SK-N-SH treated with all-trans-retinoic acid at 6 μM for 48 hours (cell line): ENCODE measurements at regions not wholly inside any gene's neighbourhood (a gene's known extent, or its start where the extent isn't known, plus 50 kb on each side); places are given as distances from the start of the nearest gene placed in this dataset.
A peak's percentile ranks its signal among the peaks of the same experiment; 100 is the strongest.

Source experiments
- ATAC-seq: fragments of 200-7000 bp; cut with Tn5 transposase; 3 replicates; pipeline ENCODE4 v1.9.1; 2020; ENCODE audit warnings: mild to moderate bottlenecking, moderate library complexity
- ARNTL ChIP-seq: fragments of 450-650 bp; formaldehyde crosslinking; IDR thresholded peaks from 2 replicates; pipeline ENCODE4 v1.5.0; 2020; ENCODE audit warnings: low read depth, mild to moderate bottlenecking, moderate library complexity, borderline replicate concordance
- BACH2 ChIP-seq: fragments of 250-450 bp; sonication (Bioruptor Pico); IDR thresholded peaks from 2 replicates; pipeline ENCODE4 v1.9.0; 2021; ENCODE audit warnings: mild to moderate bottlenecking, borderline replicate concordance
- CREB5 ChIP-seq: fragments of 250-450 bp; sonication (Bioruptor Pico); IDR thresholded peaks from 2 replicates; pipeline ENCODE4 v1.5.1; 2020; ENCODE audit warnings: low read depth, mild to moderate bottlenecking, moderate library complexity
- CSRNP3 ChIP-seq: fragments of 250-450 bp; sonication (Bioruptor Pico); IDR thresholded peaks from 2 replicates; pipeline ENCODE4 v1.5.1; 2021; ENCODE audit warnings: mild to moderate bottlenecking, moderate library complexity
- ESRRG ChIP-seq: fragments of 250-450 bp; sonication (Bioruptor Pico); IDR thresholded peaks from 2 replicates; pipeline ENCODE4 v1.6.1; 2021; ENCODE audit warnings: mild to moderate bottlenecking
- GLIS3 ChIP-seq: fragments of 250-450 bp; sonication (Bioruptor Pico); IDR thresholded peaks from 2 replicates; pipeline ENCODE4 v1.5.0; 2020; ENCODE audit warnings: mild to moderate bottlenecking, moderate library complexity
- ISL1 ChIP-seq: fragments of 250-450 bp; sonication (Bioruptor Pico); IDR thresholded peaks from 2 replicates; pipeline ENCODE4 v2.1.2; 2022; ENCODE audit warnings: mild to moderate bottlenecking, moderate library complexity
- OSR1 ChIP-seq: fragments of 250-450 bp; sonication (Bioruptor Pico); IDR thresholded peaks from 2 replicates; pipeline ENCODE4 v1.8.0; 2022; ENCODE audit warnings: moderate library complexity, mild to moderate bottlenecking, inconsistent platforms
- PATZ1 ChIP-seq: fragments of 250-450 bp; sonication (Bioruptor Pico); IDR thresholded peaks from 2 replicates; pipeline ENCODE4 v1.8.0; 2020; ENCODE audit warnings: mild to moderate bottlenecking, moderate library complexity, borderline replicate concordance
- POU6F1 ChIP-seq: fragments of 250-450 bp; sonication (Bioruptor Pico); IDR thresholded peaks from 2 replicates; pipeline ENCODE4 v1.8.0; 2021; ENCODE audit warnings: low read depth, mild to moderate bottlenecking, moderate library complexity, borderline replicate concordance
- PPARA ChIP-seq: fragments of 250-450 bp; sonication (Bioruptor Pico); IDR thresholded peaks from 2 replicates; pipeline ENCODE4 v1.5.0; 2020; ENCODE audit warnings: mild to moderate bottlenecking, borderline replicate concordance
- RARB ChIP-seq: fragments of 250-450 bp; sonication (Bioruptor Pico); IDR thresholded peaks from 2 replicates; pipeline ENCODE4 v1.8.0; 2021; ENCODE audit warnings: mild to moderate bottlenecking, moderate library complexity
- SNAI2 ChIP-seq: fragments of 250-450 bp; sonication (Bioruptor Pico); IDR thresholded peaks from 2 replicates; pipeline ENCODE4 v1.5.0; 2020; ENCODE audit warnings: mild to moderate bottlenecking, moderate library complexity
- TCF4 ChIP-seq: fragments of 250-450 bp; sonication (Bioruptor Pico); IDR thresholded peaks from 2 replicates; pipeline ENCODE4 v1.8.0; 2021; ENCODE audit warnings: mild to moderate bottlenecking, moderate library complexity, borderline replicate concordance
- TOX ChIP-seq: fragments of 250-450 bp; sonication (Bioruptor Pico); IDR thresholded peaks from 2 replicates; pipeline ENCODE4 v1.8.0; 2021; ENCODE audit warnings: mild to moderate bottlenecking, moderate library complexity, borderline replicate concordance
- TSHZ2 ChIP-seq: fragments of 250-450 bp; sonication (Bioruptor Pico); IDR thresholded peaks from 2 replicates; pipeline ENCODE4 v1.5.0; 2020; ENCODE audit warnings: mild to moderate bottlenecking, moderate library complexity
- ZC3H10 ChIP-seq: fragments of 250-450 bp; sonication (Bioruptor Pico); IDR thresholded peaks from 2 replicates; pipeline ENCODE4 v1.5.1; 2021; ENCODE audit warnings: mild to moderate bottlenecking, moderate library complexity
- ZFP3 ChIP-seq: fragments of 250-450 bp; sonication (Bioruptor Pico); IDR thresholded peaks from 2 replicates; pipeline ENCODE4 v1.5.0; 2020; ENCODE audit warnings: mild to moderate bottlenecking, moderate library complexity
- ZNF565 ChIP-seq: fragments of 450-650 bp; formaldehyde crosslinking; conservative IDR thresholded peaks from 2 replicates; pipeline ENCODE4 v1.5.0; 2020; ENCODE audit warnings: low read depth, mild to moderate bottlenecking, moderate library complexity
- ZNF70 ChIP-seq: fragments of 450-650 bp; formaldehyde crosslinking; IDR thresholded peaks from 2 replicates; pipeline ENCODE4 v1.5.0; 2020; ENCODE audit warnings: mild to moderate bottlenecking, moderate library complexity
- ZNF8 ChIP-seq: fragments of 450-650 bp; formaldehyde crosslinking; IDR thresholded peaks from 2 replicates; pipeline ENCODE4 v1.5.0; 2020; ENCODE audit warnings: mild to moderate bottlenecking, moderate library complexity

- no peak for ATAC-seq
- TF ChIP-seq ISL1 (CRISPR knock-in tag) = peak; percentile 20; the same call in 1 of the 2 replicates
- TF ChIP-seq PPARA (CRISPR knock-in tag) = no peak
Measured at GRCh38 chr14:83251402-83251801, 1717.7 kb upstream of the SEL1L start.

GRCh38 chr14:83253870-83254269 lies 1720.2 kb upstream of the SEL1L start:
- ATAC-seq = no peak
- TF ChIP-seq POU6F1 (CRISPR knock-in tag) (no peak), TOX (CRISPR knock-in tag) (no peak), ESRRG (CRISPR knock-in tag) (no peak), CREB5 (CRISPR knock-in tag) (no peak), ZFP3 (CRISPR knock-in tag) (no peak), ZNF70 (CRISPR knock-in tag) (no peak), TCF4 (CRISPR knock-in tag) (no peak), RARB (CRISPR knock-in tag) (no peak), SNAI2 (no peak), ZC3H10 (CRISPR knock-in tag) (no peak), CSRNP3 (CRISPR knock-in tag) (no peak), TSHZ2 (CRISPR knock-in tag) (no peak), OSR1 (CRISPR knock-in tag) (no peak), BACH2 (CRISPR knock-in tag) (no peak), ZNF565 (no peak), PPARA (CRISPR knock-in tag) (no peak), GLIS3 (CRISPR knock-in tag) (no peak), ISL1 (CRISPR knock-in tag) (no peak), ARNTL (CRISPR knock-in tag) (no peak)

GRCh38 chr14:83255015-83255726 lies 1721.5 kb upstream of the SEL1L start:
- ATAC-seq = no peak
- TF ChIP-seq ESRRG (CRISPR knock-in tag) = no peak
- no peak for TF ChIP-seq PATZ1 (CRISPR knock-in tag)
- no peak for TF ChIP-seq TCF4 (CRISPR knock-in tag)
- TF ChIP-seq ZNF70 (CRISPR knock-in tag) = no peak
- no peak for TF ChIP-seq ZNF8 (CRISPR knock-in tag)
- TF ChIP-seq ZFP3 (CRISPR knock-in tag) = no peak
- TF ChIP-seq BACH2 (CRISPR knock-in tag) = no peak
- TF ChIP-seq CSRNP3 (CRISPR knock-in tag) = no peak
